GM19043 (cell line): ENCODE measurements at regions not wholly inside any gene's neighbourhood (a gene's known extent, or its start where the extent isn't known, plus 50 kb on each side); places are given as distances from the start of the nearest gene placed in this dataset.

Experiments used
- ATAC-seq: cut with Tn5 transposase; IDR thresholded peaks from one replicate; pipeline ENCODE4 v1.9.1; 2021; ENCODE audit warnings: low read depth; ENCODE audit not compliant: unreplicated experiment

- no peak for ATAC-seq
These were observed 82.9 kb downstream of the FAM43A start for GRCh38 chr3:194768586-194768985.

GRCh38 chr3:194769020-194769643, 83.4 kb downstream of the FAM43A start:
- ATAC-seq = peak; percentile 91

- ATAC-seq = no peak
These were observed 86.7 kb downstream of the FAM43A start for GRCh38 chr3:194772241-194773000.

- no peak for ATAC-seq
These were observed 87.5 kb downstream of the FAM43A start for GRCh38 chr3:194773216-194773615.

- no peak for ATAC-seq
These were observed 88.2 kb downstream of the FAM43A start for GRCh38 chr3:194773771-194774455.

- ATAC-seq = no peak
These were observed 89.6 kb downstream of the FAM43A start for GRCh38 chr3:194775266-194775665.

GRCh38 chr3:194775731-194776130, 90.0 kb downstream of the FAM43A start:
- no peak for ATAC-seq

GRCh38 chr3:194777729-194778128, 92.0 kb downstream of the FAM43A start:
- ATAC-seq = no peak

- ATAC-seq = no peak
These were observed 94.1 kb downstream of the FAM43A start for GRCh38 chr3:194779729-194780224.

- ATAC-seq = no peak
These were observed 95.0 kb downstream of the FAM43A start for GRCh38 chr3:194780706-194781105.

- ATAC-seq = no peak
These were observed 95.9 kb downstream of the FAM43A start for GRCh38 chr3:194781617-194782016.

GRCh38 chr3:194782698-194783404, 97.2 kb downstream of the FAM43A start:
- ATAC-seq = no peak

- ATAC-seq = no peak
These were observed 98.7 kb downstream of the FAM43A start for GRCh38 chr3:194784361-194784760.

- no peak for ATAC-seq
These were observed 99.6 kb downstream of the FAM43A start for GRCh38 chr3:194785315-194785714.

- no peak for ATAC-seq
These were observed 101.4 kb downstream of the FAM43A start for GRCh38 chr3:194787072-194787471.

- ATAC-seq = no peak
These were observed 102.0 kb downstream of the FAM43A start for GRCh38 chr3:194787650-194788049.

- ATAC-seq = no peak
These were observed 106.7 kb downstream of the FAM43A start for GRCh38 chr3:194792368-194792767.

- ATAC-seq = no peak
These were observed 112.0 kb downstream of the FAM43A start for GRCh38 chr3:194797555-194798250.

- no peak for ATAC-seq
These were observed 112.8 kb downstream of the FAM43A start for GRCh38 chr3:194798486-194798885.

GRCh38 chr3:194800002-194800401, 114.3 kb downstream of the FAM43A start:
- ATAC-seq = no peak
